Hepatocyte (in vitro differentiated cells): ENCODE measurements at regions not wholly inside any gene's neighbourhood (a gene's known extent, or its start where the extent isn't known, plus 50 kb on each side); places are given as distances from the start of the nearest gene placed in this dataset.

Source experiments
- EZH2 ChIP-seq: fragments of 200-600 bp; sonication (generic); IDR thresholded peaks from 2 replicates; pipeline ENCODE4 v1.6.1; 2016; ENCODE audit warnings: antibody characterized with exemption, mild to moderate bottlenecking, borderline replicate concordance
- EZH2phosphoT487 ChIP-seq: fragments of 200-600 bp; sonication (generic); IDR thresholded peaks from one replicate; pipeline ENCODE4 v1.6.1; 2018; ENCODE audit warnings: antibody characterized with exemption, mild to moderate bottlenecking, low read depth, moderate library complexity; ENCODE audit not compliant: unreplicated experiment, severe bottlenecking
- TF ChIP-seq, protein P1 (sequence below): fragments of 200-600 bp; sonication (generic); IDR thresholded peaks from 2 replicates; pipeline ENCODE4 v1.5.1; 2016; ENCODE audit warnings: antibody characterized with exemption, mild to moderate bottlenecking; ENCODE audit not compliant: poor library complexity

DNA sequence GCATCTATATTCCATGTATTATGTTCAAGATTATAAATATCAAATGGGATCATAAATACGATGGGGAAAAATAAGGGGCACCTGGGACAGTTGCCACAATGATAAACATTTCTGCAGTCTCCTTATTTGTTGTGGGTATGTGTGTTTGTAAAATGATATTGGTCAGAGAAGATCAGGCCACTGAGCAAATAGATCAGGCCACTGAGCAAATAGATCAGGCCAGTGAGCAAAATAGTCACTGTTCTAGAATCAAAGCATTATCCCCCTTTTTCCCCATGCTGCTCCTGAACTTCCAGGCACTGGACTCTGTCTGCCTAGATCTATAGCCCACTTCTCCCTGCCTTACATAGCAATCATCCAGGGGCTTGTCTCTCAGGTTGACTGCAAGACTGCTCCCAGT lies 599.8 kb upstream of the USP24 start:
- TF ChIP-seq, protein P1, sequence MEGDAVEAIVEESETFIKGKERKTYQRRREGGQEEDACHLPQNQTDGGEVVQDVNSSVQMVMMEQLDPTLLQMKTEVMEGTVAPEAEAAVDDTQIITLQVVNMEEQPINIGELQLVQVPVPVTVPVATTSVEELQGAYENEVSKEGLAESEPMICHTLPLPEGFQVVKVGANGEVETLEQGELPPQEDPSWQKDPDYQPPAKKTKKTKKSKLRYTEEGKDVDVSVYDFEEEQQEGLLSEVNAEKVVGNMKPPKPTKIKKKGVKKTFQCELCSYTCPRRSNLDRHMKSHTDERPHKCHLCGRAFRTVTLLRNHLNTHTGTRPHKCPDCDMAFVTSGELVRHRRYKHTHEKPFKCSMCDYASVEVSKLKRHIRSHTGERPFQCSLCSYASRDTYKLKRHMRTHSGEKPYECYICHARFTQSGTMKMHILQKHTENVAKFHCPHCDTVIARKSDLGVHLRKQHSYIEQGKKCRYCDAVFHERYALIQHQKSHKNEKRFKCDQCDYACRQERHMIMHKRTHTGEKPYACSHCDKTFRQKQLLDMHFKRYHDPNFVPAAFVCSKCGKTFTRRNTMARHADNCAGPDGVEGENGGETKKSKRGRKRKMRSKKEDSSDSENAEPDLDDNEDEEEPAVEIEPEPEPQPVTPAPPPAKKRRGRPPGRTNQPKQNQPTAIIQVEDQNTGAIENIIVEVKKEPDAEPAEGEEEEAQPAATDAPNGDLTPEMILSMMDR = no peak
- no peak for TF ChIP-seq EZH2
- no peak for TF ChIP-seq EZH2phosphoT487
